ENCODE measurements at regions not wholly inside any gene's neighbourhood (a gene's known extent, or its start where the extent isn't known, plus 50 kb on each side); places are given as distances from the start of the nearest gene placed in this dataset.

DNA sequence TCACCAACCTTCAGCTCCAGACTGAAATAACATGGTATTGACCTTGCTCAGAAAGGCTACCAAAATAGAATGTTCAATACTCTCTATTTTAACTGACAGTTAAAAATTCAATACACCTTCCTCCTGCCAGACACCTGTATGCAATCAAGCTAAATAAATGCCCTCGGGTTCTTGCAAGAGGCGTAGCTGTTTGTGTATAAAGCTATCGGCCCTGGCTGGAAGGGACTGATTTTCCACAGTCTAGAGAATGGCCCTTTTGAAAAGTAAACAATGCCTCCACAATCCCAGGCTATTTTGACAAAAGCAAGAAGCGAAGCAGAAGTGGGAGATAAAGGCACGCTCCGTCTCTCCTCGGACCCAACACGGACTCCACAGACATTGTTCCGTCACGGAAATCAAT lies 791.2 kb downstream of the BRD1 start:
- H3K4me3 ChIP-seq (ENCODE audit: low read depth, low read length) = no peak overlapping the region
- TF ChIP-seq CTCF (conservative IDR thresholded peaks at IDR 0.05; ENCODE audit: low read depth, low read length) = no peak
- DNase-seq (ENCODE audit: low read depth) = no peak

- H3K4me3 ChIP-seq (ENCODE audit: low read depth, low read length) = no peak overlapping the region
- no peak for TF ChIP-seq CTCF (conservative IDR thresholded peaks at IDR 0.05; ENCODE audit: low read depth, low read length)
- no peak for DNase-seq (ENCODE audit: low read depth)
Observed at GRCh38 chr22:49035818-49036457, 791.7 kb downstream of the BRD1 start.

- TF ChIP-seq CTCF (conservative IDR thresholded peaks at IDR 0.05; ENCODE audit: low read depth, low read length) = no peak
- DNase-seq (ENCODE audit: low read depth) = no peak
- H3K4me3 ChIP-seq (ENCODE audit: low read depth, low read length) = no peak overlapping the region
Observed at GRCh38 chr22:49034836-49035817, 792.5 kb downstream of the BRD1 start.

DNA sequence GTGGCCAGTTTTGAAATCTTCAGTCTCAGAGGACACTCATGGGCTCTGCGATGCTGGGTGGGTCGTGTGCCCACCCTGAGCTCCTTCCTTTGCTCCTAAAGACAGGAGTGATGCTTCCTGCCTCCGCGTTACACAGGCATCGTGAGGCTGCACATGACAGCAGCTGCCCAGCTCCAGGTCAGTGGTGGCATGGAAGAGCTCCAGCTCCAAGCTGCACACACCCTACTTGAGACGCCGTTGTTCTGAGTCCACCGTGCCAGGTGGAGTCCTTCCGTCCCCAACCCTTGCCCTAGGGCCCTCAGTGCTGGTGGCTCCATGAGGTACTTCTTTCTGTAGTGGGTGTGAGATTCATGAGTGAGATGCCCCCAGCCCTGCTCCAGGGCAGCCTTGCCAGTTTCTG lies 794.1 kb downstream of the BRD1 start:
- TF ChIP-seq CTCF (conservative IDR thresholded peaks at IDR 0.05; ENCODE audit: low read depth, low read length) = no peak
- no peak for DNase-seq (ENCODE audit: low read depth)
- no peak overlapping the region for H3K4me3 ChIP-seq (ENCODE audit: low read depth, low read length)

- no peak for TF ChIP-seq CTCF (conservative IDR thresholded peaks at IDR 0.05; ENCODE audit: low read depth, low read length)
- H3K4me3 ChIP-seq (ENCODE audit: low read depth, low read length) = no peak overlapping the region
- no peak for DNase-seq (ENCODE audit: low read depth)
Observed at GRCh38 chr22:49032821-49033220, 794.9 kb downstream of the BRD1 start.

DNA sequence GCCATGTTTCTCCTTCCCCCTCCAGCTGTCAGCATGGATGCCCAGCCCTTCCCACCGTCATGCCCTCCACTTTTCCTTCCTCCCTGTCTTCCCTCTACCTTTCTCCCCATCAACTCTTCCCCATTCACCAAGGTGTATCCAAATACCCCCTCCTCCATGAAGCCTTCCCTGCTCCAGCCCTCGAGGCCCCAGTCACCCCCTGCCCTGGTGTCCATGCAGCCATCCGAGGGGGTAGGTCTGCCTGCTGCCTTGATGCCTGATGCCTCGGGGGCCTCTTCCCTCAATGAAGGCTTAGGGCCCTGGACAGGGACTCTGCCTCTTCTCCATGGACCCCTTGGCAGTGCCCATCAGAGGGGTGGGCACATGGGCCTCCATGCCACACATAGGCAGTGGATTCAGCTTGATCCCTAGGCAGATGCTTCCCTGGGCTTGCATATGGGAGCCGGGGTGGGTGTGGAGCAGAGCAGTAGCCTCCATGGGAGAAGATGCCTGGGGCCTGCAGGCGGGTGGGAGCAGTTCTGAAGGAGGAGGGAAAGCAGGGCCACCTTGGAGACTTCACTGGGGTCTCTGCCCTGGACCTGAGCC lies 795.8 kb downstream of the BRD1 start:
- TF ChIP-seq CTCF (conservative IDR thresholded peaks at IDR 0.05; ENCODE audit: low read depth, low read length) = no peak
- DNase-seq (ENCODE audit: low read depth) = no peak
- no peak overlapping the region for H3K4me3 ChIP-seq (ENCODE audit: low read depth, low read length)
